ENCODE measurements at regions not wholly inside any gene's neighbourhood (a gene's known extent, or its start where the extent isn't known, plus 50 kb on each side); places are given as distances from the start of the nearest gene placed in this dataset.

GRCh38 chr2:184256611-184257010 is 341.7 kb upstream of the ZNF804A start:
- no peak overlapping the region for H3K4me3 ChIP-seq
- TF ChIP-seq CTCF (IDR thresholded peaks at IDR 0.05), result no peak
- no peaks in the 10 kb centered on the region for H3K36me3 ChIP-seq
- H3K27ac ChIP-seq, result no peak overlapping the region
- no peaks in the 10 kb centered on the region for H3K4me1 ChIP-seq (ENCODE audit: control insufficient read depth in 1 of 2, low read depth in 2 of 2)
- H3K9me3 ChIP-seq, result no peaks in the 10 kb centered on the region
- H3K27me3 ChIP-seq (replicated peaks; ENCODE audit: insufficient read depth), result no peaks in the 10 kb centered on the region
- no peak for ATAC-seq (ENCODE audit: insufficient number of reproducible peaks, low FRiP score, low read depth)
- no peak for DNase-seq (ENCODE audit: low spot score)

- H3K4me3 ChIP-seq, result no peak overlapping the region
- no peaks in the 10 kb centered on the region for H3K4me1 ChIP-seq (ENCODE audit: control insufficient read depth in 1 of 2, low read depth in 2 of 2)
- H3K9me3 ChIP-seq, result no peaks in the 10 kb centered on the region
- H3K27ac ChIP-seq, result no peak overlapping the region
- no peaks in the 10 kb centered on the region for H3K36me3 ChIP-seq
- TF ChIP-seq CTCF (IDR thresholded peaks at IDR 0.05), result no peak
- ATAC-seq (ENCODE audit: insufficient number of reproducible peaks, low FRiP score, low read depth), result no peak
- DNase-seq (ENCODE audit: low spot score), result no peak
- H3K27me3 ChIP-seq (replicated peaks; ENCODE audit: insufficient read depth), result no peaks in the 10 kb centered on the region
Measured at GRCh38 chr2:184261331-184261730, 337.0 kb upstream of the ZNF804A start.

GRCh38 chr2:184261818-184262217 is 336.5 kb upstream of the ZNF804A start:
- no peak overlapping the region for H3K4me3 ChIP-seq
- ATAC-seq (ENCODE audit: insufficient number of reproducible peaks, low FRiP score, low read depth) (no peak), DNase-seq (ENCODE audit: low spot score) (no peak)
- no peaks in the 10 kb centered on the region for H3K4me1 ChIP-seq (ENCODE audit: control insufficient read depth in 1 of 2, low read depth in 2 of 2)
- TF ChIP-seq CTCF (IDR thresholded peaks at IDR 0.05), result no peak
- H3K36me3 ChIP-seq, result no peaks in the 10 kb centered on the region
- no peaks in the 10 kb centered on the region for H3K9me3 ChIP-seq
- H3K27ac ChIP-seq, result no peak overlapping the region
- no peaks in the 10 kb centered on the region for H3K27me3 ChIP-seq (replicated peaks; ENCODE audit: insufficient read depth)

- DNase-seq (ENCODE audit: low spot score) (no peak), ATAC-seq (ENCODE audit: insufficient number of reproducible peaks, low FRiP score, low read depth) (no peak)
- Histone ChIP-seq H3K4me3 (no peak overlapping the region), H3K36me3 (no peaks in the 10 kb centered on the region), H3K4me1 (ENCODE audit: control insufficient read depth in 1 of 2, low read depth in 2 of 2) (no peaks in the 10 kb centered on the region), H3K27ac (no peak overlapping the region), H3K27me3 (replicated peaks; ENCODE audit: insufficient read depth) (no peaks in the 10 kb centered on the region), H3K9me3 (no peaks in the 10 kb centered on the region)
- no peak for TF ChIP-seq CTCF (IDR thresholded peaks at IDR 0.05)
Measured at GRCh38 chr2:184268900-184269477, 329.3 kb upstream of the ZNF804A start.

GRCh38 chr2:184270660-184271059 is 327.7 kb upstream of the ZNF804A start:
- Histone ChIP-seq H3K4me3 (no peak overlapping the region), H3K4me1 (ENCODE audit: control insufficient read depth in 1 of 2, low read depth in 2 of 2) (no peaks in the 10 kb centered on the region), H3K27me3 (replicated peaks; ENCODE audit: insufficient read depth) (no peaks in the 10 kb centered on the region), H3K9me3 (no peaks in the 10 kb centered on the region), H3K36me3 (no peaks in the 10 kb centered on the region), H3K27ac (no peak overlapping the region)
- ATAC-seq (ENCODE audit: insufficient number of reproducible peaks, low FRiP score, low read depth) (no peak), DNase-seq (ENCODE audit: low spot score) (no peak)
- TF ChIP-seq CTCF (IDR thresholded peaks at IDR 0.05), result no peak
